Mucosa of rectum (tissue), 2 donors: ENCODE measurements at regions not wholly inside any gene's neighbourhood (a gene's known extent, or its start where the extent isn't known, plus 50 kb on each side); places are given as distances from the start of the nearest gene placed in this dataset.
"Not testable (repeated sequence)": the region's sequence is repeated elsewhere in the genome, so short reads cannot be mapped to it uniquely, and the experiment has no call there.

Experiments
- H3K27ac ChIP-seq, 2 donors: one replicate each; pipeline ENCODE4 v1.7.0; 2013; ENCODE audit warnings: inconsistent platforms in 2 of 2, low read depth in 2 of 2, low read length in 2 of 2
- H3K27me3 ChIP-seq, 2 donors: one replicate each; pipeline ENCODE4 v1.7.0; 2013; ENCODE audit warnings: low read length in 2 of 2; ENCODE audit not compliant: control insufficient read depth in 2 of 2, insufficient read depth in 2 of 2
- H3K36me3 ChIP-seq, 2 donors: one replicate each; pipeline ENCODE4 v1.7.0; 2013; ENCODE audit warnings: low read length in 2 of 2; ENCODE audit not compliant: control insufficient read depth in 2 of 2, insufficient read depth in 2 of 2
- H3K4me1 ChIP-seq, 2 donors: one replicate each; pipeline ENCODE4 v1.7.0; 2013; ENCODE audit warnings: low read length in 2 of 2, mild to moderate bottlenecking in 1 of 2; ENCODE audit not compliant: control insufficient read depth in 2 of 2, insufficient read depth in 2 of 2
- H3K4me3 ChIP-seq, 2 donors: one replicate each; pipeline ENCODE4 v1.7.0; 2013; ENCODE audit warnings: low read length in 2 of 2
- H3K9ac ChIP-seq, 2 donors: one replicate each; pipeline ENCODE4 v1.7.0; 2013; ENCODE audit warnings: low read length in 2 of 2, low read depth in 1 of 2, mild to moderate bottlenecking in 1 of 2
- H3K9me3 ChIP-seq, 2 donors: one replicate each; pipeline ENCODE4 v1.7.0; 2013; ENCODE audit warnings: low read length in 2 of 2; ENCODE audit not compliant: control insufficient read depth in 2 of 2
- donor health status: healthy.
- donor health status: Normal muscosa, but diverticular disease.

DNA sequence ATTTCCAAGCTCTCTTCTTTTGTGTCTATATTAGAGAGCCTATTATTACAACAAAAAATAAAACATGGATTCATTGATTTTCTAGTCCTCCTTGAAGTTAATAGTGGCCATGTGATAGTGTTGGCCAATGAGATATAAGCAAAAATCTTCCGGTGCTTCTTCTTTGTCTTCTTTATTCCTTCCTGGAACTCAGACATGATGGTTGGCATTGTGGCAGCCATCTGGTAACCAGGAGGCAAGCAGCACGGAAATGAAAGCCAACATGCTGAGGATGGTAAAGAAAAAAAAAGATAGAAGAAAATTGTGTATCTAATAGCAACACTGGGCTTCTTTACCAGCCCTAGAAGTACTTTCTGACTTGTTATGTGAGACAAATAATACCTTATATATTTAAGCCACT, 50.8 kb upstream of the SEL1L start:
- Histone ChIP-seq H3K4me3 (no peak overlapping the region), H3K9ac (no peak overlapping the region)

GRCh38 chr14:81589381-81590065, 55.9 kb upstream of the SEL1L start:
- no peaks in the 10 kb centered on the region for H3K36me3 ChIP-seq
- H3K9ac ChIP-seq: no peak overlapping the region
- no peak overlapping the region for H3K27ac ChIP-seq
- H3K4me3 ChIP-seq: no peak overlapping the region
- H3K4me1 ChIP-seq: no peaks in the 10 kb centered on the region
- H3K9me3 ChIP-seq: no peaks in the 10 kb centered on the region
- H3K27me3 ChIP-seq: peaks cover 0 to 2% of the 10 kb centered on the region in 2 donors

More for the DNA sequence above, 50.8 kb upstream of the SEL1L start:
- no peaks in the 10 kb centered on the region for H3K27me3 ChIP-seq
- no peaks in the 10 kb centered on the region for H3K9me3 ChIP-seq
- H3K27ac ChIP-seq: no peak overlapping the region
- H3K4me1 ChIP-seq: no peaks in the 10 kb centered on the region
- no peaks in the 10 kb centered on the region for H3K36me3 ChIP-seq

GRCh38 chr14:81591266-81591665, 57.6 kb upstream of the SEL1L start:
- Histone ChIP-seq H3K9ac (no peak overlapping the region), H3K4me3 (no peak overlapping the region), H3K9me3 (no peaks in the 10 kb centered on the region), H3K36me3 (no peaks in the 10 kb centered on the region), H3K4me1 (no peaks in the 10 kb centered on the region), H3K27ac (no peak overlapping the region), H3K27me3 (peaks cover 0 to 2% of the 10 kb centered on the region in 2 donors)

DNA sequence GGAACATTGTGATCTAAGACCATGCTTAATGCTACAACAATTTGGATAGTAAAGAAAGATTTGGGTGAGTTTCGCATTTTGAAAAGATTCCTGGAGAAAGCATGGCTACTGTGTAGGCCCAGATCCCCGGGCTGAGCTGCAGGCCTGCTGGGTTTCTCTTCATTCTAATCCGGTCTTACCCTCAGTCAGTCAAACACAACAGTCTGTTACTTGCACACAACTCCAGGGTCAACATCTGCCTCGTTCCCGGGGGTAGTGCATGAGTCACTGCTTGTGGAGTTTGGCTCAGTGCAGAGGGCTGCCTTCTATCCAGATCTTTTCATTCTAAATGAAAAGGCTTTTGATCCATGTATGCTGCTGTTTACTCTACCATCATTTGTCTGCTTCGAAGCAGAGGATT, 60.4 kb upstream of the SEL1L start:
- no peaks in the 10 kb centered on the region for H3K9me3 ChIP-seq
- no peak overlapping the region for H3K9ac ChIP-seq
- H3K36me3 ChIP-seq: no peaks in the 10 kb centered on the region
- no peak overlapping the region for H3K4me3 ChIP-seq
- no peaks in the 10 kb centered on the region for H3K4me1 ChIP-seq
- peaks cover 0 to 2% of the 10 kb centered on the region in 2 donors for H3K27me3 ChIP-seq
- H3K27ac ChIP-seq: no peak overlapping the region

GRCh38 chr14:81605660-81606059, 72.0 kb upstream of the SEL1L start:
- no peak overlapping the region for H3K4me3 ChIP-seq
- no peak overlapping the region for H3K27ac ChIP-seq
- no peaks in the 10 kb centered on the region for H3K4me1 ChIP-seq
- H3K9me3 ChIP-seq: no peaks in the 10 kb centered on the region
- no peaks in the 10 kb centered on the region for H3K27me3 ChIP-seq
- no peak overlapping the region for H3K9ac ChIP-seq
- no peaks in the 10 kb centered on the region for H3K36me3 ChIP-seq

GRCh38 chr14:81613341-81614045, 79.8 kb upstream of the SEL1L start:
- Histone ChIP-seq H3K36me3 (no peaks in the 10 kb centered on the region), H3K27ac (no peak overlapping the region), H3K4me1 (no peaks in the 10 kb centered on the region), H3K27me3 (no peaks in the 10 kb centered on the region), H3K9ac (no peak overlapping the region), H3K9me3 (no peaks in the 10 kb centered on the region), H3K4me3 (no peak overlapping the region)

DNA sequence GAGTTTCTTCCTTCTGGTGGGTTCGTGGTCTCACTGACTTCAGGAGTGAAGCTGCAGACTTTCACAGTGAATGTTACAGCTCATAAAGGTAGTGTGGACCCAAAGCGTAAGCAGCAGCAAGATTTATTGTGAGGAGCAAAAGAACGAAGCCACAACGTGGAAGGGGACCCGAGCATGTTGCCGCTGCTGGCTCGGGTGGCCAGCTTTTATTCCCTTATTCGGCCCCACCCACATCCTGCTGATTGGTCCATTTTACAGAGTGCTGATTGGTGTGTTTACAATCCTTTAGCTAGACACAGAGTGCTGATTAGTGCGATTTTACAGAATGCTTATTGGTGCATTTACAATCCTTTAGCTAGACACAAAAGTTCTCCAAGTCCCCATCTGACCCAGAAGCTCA, 80.6 kb upstream of the SEL1L start:
- H3K4me3 ChIP-seq, H3K9me3 ChIP-seq, H3K27ac ChIP-seq, H3K9ac ChIP-seq, H3K27me3 ChIP-seq, H3K4me1 ChIP-seq, H3K36me3 ChIP-seq: not testable (repeated sequence)

DNA sequence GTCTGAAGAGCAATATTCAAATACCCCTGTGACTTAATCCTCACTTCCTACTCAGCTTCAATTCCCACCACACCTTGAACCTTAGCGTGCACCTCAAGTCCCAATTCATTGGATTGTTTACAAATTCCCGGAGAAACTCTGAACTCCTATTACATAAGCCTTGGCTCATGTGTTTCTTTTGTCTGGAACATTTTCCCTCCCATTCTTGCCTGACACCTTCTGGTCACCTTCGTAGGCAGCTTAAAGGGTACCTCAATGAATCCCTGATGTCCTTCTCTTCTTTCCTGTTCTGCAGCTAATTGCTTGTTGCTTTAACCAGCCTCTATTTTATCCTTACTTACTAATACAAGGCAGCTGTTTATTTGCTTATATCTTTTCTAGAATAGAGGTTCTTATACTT, 85.0 kb upstream of the SEL1L start:
- no peaks in the 10 kb centered on the region for H3K9me3 ChIP-seq
- H3K9ac ChIP-seq: no peak overlapping the region
- no peaks in the 10 kb centered on the region for H3K36me3 ChIP-seq
- no peak overlapping the region for H3K4me3 ChIP-seq
- no peaks in the 10 kb centered on the region for H3K27me3 ChIP-seq
- H3K27ac ChIP-seq: no peak overlapping the region
- H3K4me1 ChIP-seq: no peaks in the 10 kb centered on the region

DNA sequence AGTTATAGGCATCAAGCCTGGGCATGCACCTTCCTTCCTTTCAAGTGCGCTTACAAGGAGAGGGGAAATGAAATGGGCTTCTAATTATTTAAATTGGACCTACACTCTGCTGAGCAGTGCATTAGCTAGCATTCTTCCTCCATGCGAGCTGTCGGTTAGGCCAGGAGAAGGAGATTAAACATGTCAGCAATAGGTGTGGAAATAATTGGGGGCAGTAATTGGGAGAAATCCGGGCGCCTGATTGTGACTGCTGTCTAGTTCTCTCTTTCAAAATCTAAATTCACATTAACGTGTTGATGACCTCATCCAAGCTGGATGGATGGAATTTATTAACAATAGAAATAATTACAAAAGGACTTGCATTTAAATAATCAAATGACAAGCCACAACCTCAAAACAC, 86.2 kb upstream of the SEL1L start:
- no peak overlapping the region for H3K9ac ChIP-seq
- no peaks in the 10 kb centered on the region for H3K9me3 ChIP-seq
- no peaks in the 10 kb centered on the region for H3K36me3 ChIP-seq
- no peak overlapping the region for H3K4me3 ChIP-seq
- no peaks in the 10 kb centered on the region for H3K27me3 ChIP-seq
- H3K27ac ChIP-seq: no peak overlapping the region
- no peaks in the 10 kb centered on the region for H3K4me1 ChIP-seq

- not testable (repeated sequence) for H3K4me1 ChIP-seq, H3K9ac ChIP-seq, H3K27ac ChIP-seq, H3K9me3 ChIP-seq, H3K27me3 ChIP-seq, H3K4me3 ChIP-seq, H3K36me3 ChIP-seq
Measured at GRCh38 chr14:81623771-81624396, 90.2 kb upstream of the SEL1L start.
